BE2C (cell line): ENCODE measurements at regions not wholly inside any gene's neighbourhood (a gene's known extent, or its start where the extent isn't known, plus 50 kb on each side); places are given as distances from the start of the nearest gene placed in this dataset.

Experiments used
- DNase-seq: peaks from one replicate; pipeline ENCODE4 v3.0.0-alpha.2; 2020
- H3K27me3 ChIP-seq: fragments of 250-450 bp; sonication (Bioruptor Pico); 2 replicates; pipeline ENCODE4 v1.5.1; 2020; ENCODE audit warnings: mild to moderate bottlenecking
- H3K36me3 ChIP-seq: fragments of 250-450 bp; sonication (Bioruptor Pico); 2 replicates; pipeline ENCODE4 v1.5.1; 2020; ENCODE audit warnings: mild to moderate bottlenecking
- H3K4me1 ChIP-seq: fragments of 250-450 bp; sonication (Bioruptor Pico); 2 replicates; pipeline ENCODE4 v1.5.1; 2020
- H3K4me3 ChIP-seq: 2 replicates; pipeline ENCODE4 v1.5.1; 2011; ENCODE audit warnings: low read depth, low read length
- H3K9me3 ChIP-seq: fragments of 250-450 bp; sonication (Bioruptor Pico); 2 replicates; pipeline ENCODE4 v1.5.1; 2020
- CTCF ChIP-seq: IDR thresholded peaks from 2 replicates; pipeline ENCODE4 v1.5.1; 2012; ENCODE audit warnings: mild to moderate bottlenecking, low read depth, low read length

GRCh38 chr5:60447488-60447920 lies 252.5 kb downstream of the DEPDC1B start:
- no peak for TF ChIP-seq CTCF
- no peaks in the 10 kb centered on the region for H3K9me3 ChIP-seq
- H3K4me3 ChIP-seq, result no peak overlapping the region
- DNase-seq, result no peak
- H3K36me3 ChIP-seq, result no peaks in the 10 kb centered on the region
- H3K4me1 ChIP-seq, result no peaks in the 10 kb centered on the region
- H3K27me3 ChIP-seq, result no peaks in the 10 kb centered on the region

- H3K4me1 ChIP-seq, result no peaks in the 10 kb centered on the region
- H3K36me3 ChIP-seq, result no peaks in the 10 kb centered on the region
- no peaks in the 10 kb centered on the region for H3K9me3 ChIP-seq
- TF ChIP-seq CTCF, result no peak
- H3K4me3 ChIP-seq, result no peak overlapping the region
- no peaks in the 10 kb centered on the region for H3K27me3 ChIP-seq
- DNase-seq, result no peak
Observed at GRCh38 chr5:60446917-60447316, 253.0 kb downstream of the DEPDC1B start.

GRCh38 chr5:60445921-60446320 lies 254.0 kb downstream of the DEPDC1B start:
- no peak overlapping the region for H3K4me3 ChIP-seq

GRCh38 chr5:60445427-60445826 lies 254.5 kb downstream of the DEPDC1B start:
- no peak for TF ChIP-seq CTCF
- Histone ChIP-seq H3K9me3 (no peaks in the 10 kb centered on the region), H3K27me3 (no peaks in the 10 kb centered on the region), H3K4me1 (no peaks in the 10 kb centered on the region), H3K4me3 (no peak overlapping the region), H3K36me3 (no peaks in the 10 kb centered on the region)
- no peak for DNase-seq

More at GRCh38 chr5:60445921-60446320, 254.0 kb downstream of the DEPDC1B start:
- DNase-seq, result no peak
- H3K9me3 ChIP-seq, result no peaks in the 10 kb centered on the region
- H3K27me3 ChIP-seq, result no peaks in the 10 kb centered on the region
- TF ChIP-seq CTCF, result no peak
- H3K36me3 ChIP-seq, result no peaks in the 10 kb centered on the region
- H3K4me1 ChIP-seq, result no peaks in the 10 kb centered on the region

- no peak for DNase-seq
Observed at GRCh38 chr5:60444661-60445360, 255.2 kb downstream of the DEPDC1B start.

More at GRCh38 chr5:60444661-60445360, 255.2 kb downstream of the DEPDC1B start:
- no peaks in the 10 kb centered on the region for H3K36me3 ChIP-seq
- TF ChIP-seq CTCF, result no peak
- no peak overlapping the region for H3K4me3 ChIP-seq
- no peaks in the 10 kb centered on the region for H3K9me3 ChIP-seq
- H3K27me3 ChIP-seq, result no peaks in the 10 kb centered on the region
- H3K4me1 ChIP-seq, result no peaks in the 10 kb centered on the region
